GM10266 (cell line): ENCODE measurements at regions not wholly inside any gene's neighbourhood (a gene's known extent, or its start where the extent isn't known, plus 50 kb on each side); places are given as distances from the start of the nearest gene placed in this dataset.

ENCODE experiments used
- DNase-seq: peaks from one replicate; pipeline ENCODE4 v3.0.0; 2012; ENCODE audit errors: extremely low spot score
- CTCF ChIP-seq: IDR thresholded peaks from 2 replicates; pipeline ENCODE4 v1.5.1; 2012; ENCODE audit warnings: mild to moderate bottlenecking, low read depth; ENCODE audit not compliant: control insufficient read depth, insufficient read depth; ENCODE audit errors: missing control alignments

- TF ChIP-seq CTCF = no peak
- no peak for DNase-seq
Observed at GRCh38 chr18:62629031-62629430, 86.3 kb upstream of the PHLPP1 start.

- DNase-seq = no peak
- TF ChIP-seq CTCF = no peak
Observed at GRCh38 chr18:62631173-62631572, 84.2 kb upstream of the PHLPP1 start.

- DNase-seq = no peak
- no peak for TF ChIP-seq CTCF
Observed at GRCh38 chr18:62632788-62633455, 82.4 kb upstream of the PHLPP1 start.

- TF ChIP-seq CTCF = no peak
- DNase-seq = no peak
Observed at GRCh38 chr18:62634458-62634857, 80.9 kb upstream of the PHLPP1 start.

- TF ChIP-seq CTCF = no peak
- DNase-seq = no peak
Observed at GRCh38 chr18:62634979-62635630, 80.2 kb upstream of the PHLPP1 start.

- DNase-seq = no peak
- no peak for TF ChIP-seq CTCF
Observed at GRCh38 chr18:62637403-62637802, 77.9 kb upstream of the PHLPP1 start.
